ENCODE measurements at regions not wholly inside any gene's neighbourhood (a gene's known extent, or its start where the extent isn't known, plus 50 kb on each side); places are given as distances from the start of the nearest gene placed in this dataset.
"Not testable (repeated sequence)": the region's sequence is repeated elsewhere in the genome, so short reads cannot be mapped to it uniquely, and the experiment has no call there.

- H3K27ac ChIP-seq (ENCODE audit: low read depth, low read length); H3K27me3 ChIP-seq (ENCODE audit: control insufficient read depth in 1 of 2, insufficient read depth in 2 of 2, low read length in 2 of 2); H3K9me3 ChIP-seq (ENCODE audit: low read length); H3K4me1 ChIP-seq (ENCODE audit: insufficient read depth, low read length); H3K36me3 ChIP-seq (ENCODE audit: insufficient read depth, low read length); H3K4me3 ChIP-seq (ENCODE audit: low read depth in 1 of 2, low read length in 2 of 2); H3K9ac ChIP-seq (ENCODE audit: low read length): not testable (repeated sequence)
Observed at GRCh38 chr16:29355339-29356059, 51.0 kb downstream of the NPIPB11 start.

DNA sequence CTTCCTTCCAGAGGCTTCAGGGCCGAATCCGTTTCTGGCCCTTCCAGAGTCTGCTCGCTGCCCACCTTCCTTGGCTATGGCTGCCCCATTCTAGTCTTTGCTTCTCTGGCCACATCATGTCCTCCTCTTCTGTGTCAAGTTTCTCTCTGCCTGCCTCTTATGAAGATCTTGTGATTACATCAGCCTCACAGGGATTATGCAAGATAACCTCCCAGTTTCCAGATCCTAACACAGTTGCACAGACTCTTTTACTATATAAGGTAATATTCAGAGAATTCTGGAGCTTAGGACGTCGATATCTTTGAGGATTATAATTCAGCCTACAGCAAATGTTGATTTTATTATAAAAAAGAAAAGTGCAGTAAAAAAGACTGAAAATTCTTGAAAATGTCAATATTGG, 52.1 kb downstream of the NPIPB11 start:
- H3K27ac ChIP-seq (ENCODE audit: low read depth, low read length); H3K36me3 ChIP-seq (ENCODE audit: insufficient read depth, low read length); H3K4me3 ChIP-seq (ENCODE audit: low read depth in 1 of 2, low read length in 2 of 2); H3K4me1 ChIP-seq (ENCODE audit: insufficient read depth, low read length); H3K27me3 ChIP-seq (ENCODE audit: control insufficient read depth in 1 of 2, insufficient read depth in 2 of 2, low read length in 2 of 2); H3K9ac ChIP-seq (ENCODE audit: low read length); H3K9me3 ChIP-seq (ENCODE audit: low read length): not testable (repeated sequence)

- H3K27me3 ChIP-seq (ENCODE audit: control insufficient read depth in 1 of 2, insufficient read depth in 2 of 2, low read length in 2 of 2); H3K9ac ChIP-seq (ENCODE audit: low read length); H3K27ac ChIP-seq (ENCODE audit: low read depth, low read length); H3K9me3 ChIP-seq (ENCODE audit: low read length); H3K4me3 ChIP-seq (ENCODE audit: low read depth in 1 of 2, low read length in 2 of 2); H3K36me3 ChIP-seq (ENCODE audit: insufficient read depth, low read length); H3K4me1 ChIP-seq (ENCODE audit: insufficient read depth, low read length): not testable (repeated sequence)
Observed at GRCh38 chr16:29352617-29352999, 53.9 kb downstream of the NPIPB11 start.

GRCh38 chr16:29351970-29352616, 54.4 kb downstream of the NPIPB11 start:
- H3K27me3 ChIP-seq (ENCODE audit: control insufficient read depth in 1 of 2, insufficient read depth in 2 of 2, low read length in 2 of 2); H3K27ac ChIP-seq (ENCODE audit: low read depth, low read length); H3K9me3 ChIP-seq (ENCODE audit: low read length); H3K36me3 ChIP-seq (ENCODE audit: insufficient read depth, low read length); H3K4me3 ChIP-seq (ENCODE audit: low read depth in 1 of 2, low read length in 2 of 2); H3K9ac ChIP-seq (ENCODE audit: low read length); H3K4me1 ChIP-seq (ENCODE audit: insufficient read depth, low read length): not testable (repeated sequence)

- not testable (repeated sequence) for H3K4me3 ChIP-seq (ENCODE audit: low read depth in 1 of 2, low read length in 2 of 2); H3K9me3 ChIP-seq (ENCODE audit: low read length); H3K36me3 ChIP-seq (ENCODE audit: insufficient read depth, low read length); H3K9ac ChIP-seq (ENCODE audit: low read length); H3K27ac ChIP-seq (ENCODE audit: low read depth, low read length); H3K4me1 ChIP-seq (ENCODE audit: insufficient read depth, low read length); H3K27me3 ChIP-seq (ENCODE audit: control insufficient read depth in 1 of 2, insufficient read depth in 2 of 2, low read length in 2 of 2)
Observed at GRCh38 chr16:29351271-29351969, 55.1 kb downstream of the NPIPB11 start.

DNA sequence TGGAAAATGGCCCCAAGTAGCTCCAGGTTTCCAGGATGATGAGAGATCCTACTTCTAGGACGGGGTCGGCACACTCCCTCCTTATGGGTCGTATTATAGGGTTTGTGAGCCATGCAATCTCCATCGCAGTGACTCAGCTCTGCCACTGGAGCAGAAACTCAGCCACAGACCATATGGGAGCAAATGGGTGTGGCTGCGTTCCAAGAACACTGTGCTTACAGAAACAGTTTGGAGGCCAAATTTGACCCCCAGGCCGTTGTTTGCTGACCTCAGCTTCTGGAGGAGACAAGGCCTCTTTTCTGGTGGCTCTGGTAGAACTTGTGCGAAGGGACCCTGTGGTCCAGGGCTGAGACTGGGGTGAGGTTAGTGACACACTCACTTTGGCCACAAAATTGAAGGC, 56.5 kb downstream of the NPIPB11 start:
- not testable (repeated sequence) for H3K27me3 ChIP-seq (ENCODE audit: control insufficient read depth in 1 of 2, insufficient read depth in 2 of 2, low read length in 2 of 2); H3K36me3 ChIP-seq (ENCODE audit: insufficient read depth, low read length); H3K9me3 ChIP-seq (ENCODE audit: low read length); H3K4me1 ChIP-seq (ENCODE audit: insufficient read depth, low read length); H3K9ac ChIP-seq (ENCODE audit: low read length); H3K4me3 ChIP-seq (ENCODE audit: low read depth in 1 of 2, low read length in 2 of 2); H3K27ac ChIP-seq (ENCODE audit: low read depth, low read length)

DNA sequence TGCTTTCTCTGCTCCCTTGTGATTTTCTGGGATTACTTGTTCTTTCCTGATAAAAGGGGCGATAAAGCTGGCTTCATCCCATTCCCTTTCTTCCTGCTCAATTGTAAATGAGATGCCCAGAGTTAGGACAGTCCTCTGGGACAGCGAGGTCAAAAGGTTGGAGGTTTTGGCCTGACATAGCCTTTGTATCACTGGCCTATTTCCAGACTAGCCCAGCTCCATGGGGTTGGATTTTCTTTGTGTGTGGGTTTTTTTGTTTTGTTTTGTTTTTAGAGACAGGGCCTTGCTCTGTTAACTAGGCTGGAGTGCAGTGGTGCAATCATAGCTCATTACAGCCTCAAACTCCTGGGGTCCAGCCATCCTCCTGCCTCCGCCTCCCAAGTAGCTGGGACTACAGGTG, 57.8 kb downstream of the NPIPB11 start:
- not testable (repeated sequence) for H3K36me3 ChIP-seq (ENCODE audit: insufficient read depth, low read length); H3K27ac ChIP-seq (ENCODE audit: low read depth, low read length); H3K9ac ChIP-seq (ENCODE audit: low read length); H3K4me3 ChIP-seq (ENCODE audit: low read depth in 1 of 2, low read length in 2 of 2); H3K27me3 ChIP-seq (ENCODE audit: control insufficient read depth in 1 of 2, insufficient read depth in 2 of 2, low read length in 2 of 2); H3K9me3 ChIP-seq (ENCODE audit: low read length); H3K4me1 ChIP-seq (ENCODE audit: insufficient read depth, low read length)

DNA sequence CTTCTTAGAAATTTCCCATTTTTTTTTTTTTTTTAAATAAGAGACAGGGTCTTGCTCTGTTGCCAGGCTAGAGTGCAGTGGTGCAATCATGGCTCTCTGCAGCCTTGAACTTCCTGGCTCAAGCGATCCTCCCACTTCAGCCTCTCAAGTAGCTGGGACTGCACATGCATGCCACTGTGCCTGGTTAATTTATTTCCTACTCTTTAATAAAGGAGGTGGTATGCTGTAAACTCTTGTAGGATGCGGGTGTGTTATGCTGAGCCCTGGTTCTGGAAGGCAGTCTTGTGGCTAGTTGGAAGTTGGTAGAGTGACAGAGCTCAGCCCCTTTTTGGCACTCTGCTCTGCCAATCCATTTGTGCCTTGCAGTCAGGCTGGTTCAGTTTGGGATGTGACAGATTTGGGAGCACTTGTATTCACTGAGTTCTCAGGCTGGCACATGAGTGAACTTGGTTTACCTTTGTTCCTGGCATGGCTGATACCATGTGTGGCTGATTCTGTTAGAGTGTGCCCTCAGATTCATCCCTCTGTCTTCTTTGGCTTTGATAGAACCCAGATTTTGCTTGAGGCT, 58.3 kb downstream of the NPIPB11 start:
- H3K4me3 ChIP-seq (ENCODE audit: low read depth in 1 of 2, low read length in 2 of 2); H3K9ac ChIP-seq (ENCODE audit: low read length); H3K4me1 ChIP-seq (ENCODE audit: insufficient read depth, low read length); H3K27me3 ChIP-seq (ENCODE audit: control insufficient read depth in 1 of 2, insufficient read depth in 2 of 2, low read length in 2 of 2); H3K36me3 ChIP-seq (ENCODE audit: insufficient read depth, low read length); H3K9me3 ChIP-seq (ENCODE audit: low read length); H3K27ac ChIP-seq (ENCODE audit: low read depth, low read length): not testable (repeated sequence)

DNA sequence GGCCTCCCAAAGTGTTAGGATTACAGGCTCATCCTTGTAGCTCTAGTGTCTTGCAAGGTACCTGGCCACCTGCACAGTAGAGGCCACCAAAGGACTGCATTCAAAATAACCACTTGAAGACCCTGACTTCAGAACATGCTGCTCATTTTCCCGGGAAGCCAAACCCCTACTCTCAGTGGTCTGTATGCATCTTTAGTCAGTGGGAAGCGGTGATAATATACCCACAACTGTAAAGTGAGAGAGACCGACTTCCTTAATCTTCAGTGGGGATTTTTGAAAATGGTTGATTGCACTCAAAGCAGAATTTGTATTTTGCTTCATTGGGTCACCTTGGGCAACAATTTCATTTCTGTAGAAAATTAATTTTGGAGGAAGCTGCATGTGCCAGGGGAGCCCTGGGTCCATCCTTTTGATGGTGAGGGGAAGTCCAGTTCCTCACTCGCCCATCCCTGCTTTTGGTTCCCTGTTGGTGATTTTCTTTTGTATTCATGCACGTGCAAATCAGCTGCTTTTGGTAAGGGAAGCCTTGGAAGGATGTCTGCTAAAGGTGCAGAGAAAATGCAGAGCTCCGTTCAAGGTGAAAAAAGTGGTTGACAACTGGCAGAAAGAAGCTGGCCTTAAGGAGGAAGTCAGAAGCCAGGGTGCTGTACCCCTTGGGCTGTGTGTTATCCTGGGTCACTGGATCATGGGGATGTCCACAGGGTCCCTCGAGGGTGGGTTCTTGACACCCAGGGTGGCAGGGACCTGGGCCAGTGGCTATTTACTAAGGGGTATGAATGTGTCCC, 59.5 kb downstream of the NPIPB11 start:
- not testable (repeated sequence) for H3K36me3 ChIP-seq (ENCODE audit: insufficient read depth, low read length); H3K4me3 ChIP-seq (ENCODE audit: low read depth in 1 of 2, low read length in 2 of 2); H3K4me1 ChIP-seq (ENCODE audit: insufficient read depth, low read length); H3K9ac ChIP-seq (ENCODE audit: low read length); H3K9me3 ChIP-seq (ENCODE audit: low read length); H3K27ac ChIP-seq (ENCODE audit: low read depth, low read length); H3K27me3 ChIP-seq (ENCODE audit: control insufficient read depth in 1 of 2, insufficient read depth in 2 of 2, low read length in 2 of 2)

DNA sequence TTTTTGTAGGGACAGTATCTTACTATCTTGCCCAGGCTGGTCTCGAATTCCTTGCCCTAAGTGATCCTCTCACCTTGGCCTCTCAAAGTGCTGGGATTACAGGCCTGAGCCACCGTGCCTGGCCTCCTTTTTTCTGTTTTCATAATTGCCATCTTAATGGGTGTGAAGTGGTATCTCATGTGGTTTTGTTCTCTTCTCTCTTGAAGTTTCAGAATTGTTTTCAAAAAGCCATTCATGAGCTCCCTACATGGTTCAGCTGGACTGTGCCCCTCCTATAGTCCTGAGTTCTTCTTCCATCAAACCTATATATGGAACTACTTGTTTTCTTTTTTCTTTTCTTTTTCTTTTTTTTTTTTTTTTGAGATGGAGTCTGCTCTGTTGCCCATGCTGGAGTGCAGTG, 60.3 kb downstream of the NPIPB11 start:
- not testable (repeated sequence) for H3K4me1 ChIP-seq (ENCODE audit: insufficient read depth, low read length); H3K4me3 ChIP-seq (ENCODE audit: low read depth in 1 of 2, low read length in 2 of 2); H3K9ac ChIP-seq (ENCODE audit: low read length); H3K36me3 ChIP-seq (ENCODE audit: insufficient read depth, low read length); H3K27me3 ChIP-seq (ENCODE audit: control insufficient read depth in 1 of 2, insufficient read depth in 2 of 2, low read length in 2 of 2); H3K9me3 ChIP-seq (ENCODE audit: low read length); H3K27ac ChIP-seq (ENCODE audit: low read depth, low read length)

DNA sequence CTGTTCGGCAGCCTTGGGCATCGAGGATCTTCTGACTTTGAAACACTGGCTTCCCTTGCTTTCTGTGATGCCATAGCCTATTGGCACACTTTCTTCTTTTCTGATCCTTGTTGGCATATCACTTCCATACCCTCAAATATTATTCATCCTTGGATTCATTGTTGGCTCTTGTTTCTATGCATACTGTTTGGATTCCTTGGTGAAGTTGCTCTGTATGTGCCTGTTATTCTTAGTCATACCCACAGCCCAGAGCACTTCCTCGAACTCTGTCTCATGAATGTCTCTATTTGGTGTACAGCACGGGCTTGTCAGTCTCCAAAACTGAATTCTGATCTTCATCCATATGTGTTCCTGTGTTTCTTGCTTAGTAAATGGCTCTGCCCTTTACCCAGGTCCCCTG, 63.6 kb downstream of the NPIPB11 start:
- not testable (repeated sequence) for H3K4me3 ChIP-seq (ENCODE audit: low read depth in 1 of 2, low read length in 2 of 2); H3K27me3 ChIP-seq (ENCODE audit: control insufficient read depth in 1 of 2, insufficient read depth in 2 of 2, low read length in 2 of 2); H3K9ac ChIP-seq (ENCODE audit: low read length); H3K9me3 ChIP-seq (ENCODE audit: low read length); H3K36me3 ChIP-seq (ENCODE audit: insufficient read depth, low read length); H3K4me1 ChIP-seq (ENCODE audit: insufficient read depth, low read length); H3K27ac ChIP-seq (ENCODE audit: low read depth, low read length)

Data from muscle layer of colon (tissue), 2 donors.